Activated CD4-positive, alpha-beta T cell treated with anti-CD3 and anti-CD28 coated beads, Interleukin-10, Interleukin-2, amounts not matched to agents 100 ng/mL and 50 ng/mL, durations not matched to agents 16 hours and 8 hours (primary cell): ENCODE measurements at regions not wholly inside any gene's neighbourhood (a gene's known extent, or its start where the extent isn't known, plus 50 kb on each side); places are given as distances from the start of the nearest gene placed in this dataset.

ENCODE experiments used
- DNase-seq: peaks from one replicate; pipeline ENCODE4 v3.0.0-alpha.2; 2020

- DNase-seq = no peak
Measured at GRCh38 chr12:97097734-97098133, 190.7 kb downstream of the NEDD1 start.

GRCh38 chr12:97109441-97109840 lies 202.4 kb downstream of the NEDD1 start:
- DNase-seq = no peak

GRCh38 chr12:97112136-97112535 lies 205.1 kb downstream of the NEDD1 start:
- no peak for DNase-seq

- DNase-seq = no peak
Measured at GRCh38 chr12:97118796-97119375, 211.8 kb downstream of the NEDD1 start.

- DNase-seq = no peak
Measured at GRCh38 chr12:97127061-97127460, 220.0 kb downstream of the NEDD1 start.

- DNase-seq = no peak
Measured at GRCh38 chr12:97131220-97131981, 224.3 kb downstream of the NEDD1 start.

GRCh38 chr12:97132270-97132669 lies 225.2 kb downstream of the NEDD1 start:
- DNase-seq = no peak

- DNase-seq = no peak
Measured at GRCh38 chr12:97134495-97134894, 227.4 kb downstream of the NEDD1 start.

- no peak for DNase-seq
Measured at GRCh38 chr12:97140355-97140754, 233.3 kb downstream of the NEDD1 start.

GRCh38 chr12:97142737-97143410 lies 235.8 kb downstream of the NEDD1 start:
- DNase-seq = no peak

GRCh38 chr12:97148941-97149559 lies 242.0 kb downstream of the NEDD1 start:
- DNase-seq = peak; percentile 58

- DNase-seq = no peak
Measured at GRCh38 chr12:97151481-97151880, 244.4 kb downstream of the NEDD1 start.

- DNase-seq = no peak
Measured at GRCh38 chr12:97159377-97159776, 252.3 kb downstream of the NEDD1 start.

GRCh38 chr12:97160277-97160676 lies 253.2 kb downstream of the NEDD1 start:
- DNase-seq = no peak

GRCh38 chr12:97162173-97162572 lies 255.1 kb downstream of the NEDD1 start:
- DNase-seq = no peak

GRCh38 chr12:97164936-97165335 lies 257.9 kb downstream of the NEDD1 start:
- no peak for DNase-seq

- no peak for DNase-seq
Measured at GRCh38 chr12:97167598-97167997, 260.5 kb downstream of the NEDD1 start.

- DNase-seq = no peak
Measured at GRCh38 chr12:97168804-97169203, 261.7 kb downstream of the NEDD1 start.

GRCh38 chr12:97169889-97170567 lies 263.0 kb downstream of the NEDD1 start:
- no peak for DNase-seq

- DNase-seq = no peak
Measured at GRCh38 chr12:97173688-97174410, 266.8 kb downstream of the NEDD1 start.

GRCh38 chr12:97177481-97177880 lies 270.4 kb downstream of the NEDD1 start:
- no peak for DNase-seq

- DNase-seq = no peak
Measured at GRCh38 chr12:97181571-97182265, 274.7 kb downstream of the NEDD1 start.
